NCI-H2196 (cell line): ENCODE measurements at regions not wholly inside any gene's neighbourhood (a gene's known extent, or its start where the extent isn't known, plus 50 kb on each side); places are given as distances from the start of the nearest gene placed in this dataset.

ENCODE experiments used
- DNase-seq: peaks from one replicate; lab custom pipeline; 2025; ENCODE audit not compliant: unreplicated experiment; lab: John Stamatoyannopoulos, UW

DNA sequence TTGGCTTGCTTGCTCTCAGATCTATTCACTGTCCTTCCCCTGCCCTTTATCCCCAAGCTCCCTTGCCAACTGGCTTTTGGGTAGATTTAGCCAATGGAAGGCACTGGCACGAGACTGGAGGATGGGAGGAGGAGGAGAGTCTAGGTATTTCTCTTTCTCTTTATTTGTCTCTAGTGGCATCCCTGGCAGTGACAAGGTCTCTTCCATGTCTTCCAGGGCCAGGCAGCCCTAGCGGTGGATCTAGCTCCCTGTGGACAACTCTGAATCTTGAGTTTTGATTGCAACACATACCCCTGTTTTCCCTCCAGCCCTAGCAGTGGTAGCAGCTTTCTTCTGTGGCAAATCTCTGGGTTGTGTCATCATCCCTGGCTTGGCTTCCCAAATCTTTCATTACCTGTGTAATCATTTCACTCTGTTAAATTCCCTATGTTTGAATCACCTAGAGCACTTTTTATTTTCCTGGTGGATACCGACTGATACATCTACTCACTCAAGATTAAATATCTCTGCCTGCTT is 171.1 kb upstream of the IRX6 start:
- DNase-seq: no peak

GRCh38 chr16:55154262-55154661 is 169.7 kb upstream of the IRX6 start:
- no peak for DNase-seq

DNA sequence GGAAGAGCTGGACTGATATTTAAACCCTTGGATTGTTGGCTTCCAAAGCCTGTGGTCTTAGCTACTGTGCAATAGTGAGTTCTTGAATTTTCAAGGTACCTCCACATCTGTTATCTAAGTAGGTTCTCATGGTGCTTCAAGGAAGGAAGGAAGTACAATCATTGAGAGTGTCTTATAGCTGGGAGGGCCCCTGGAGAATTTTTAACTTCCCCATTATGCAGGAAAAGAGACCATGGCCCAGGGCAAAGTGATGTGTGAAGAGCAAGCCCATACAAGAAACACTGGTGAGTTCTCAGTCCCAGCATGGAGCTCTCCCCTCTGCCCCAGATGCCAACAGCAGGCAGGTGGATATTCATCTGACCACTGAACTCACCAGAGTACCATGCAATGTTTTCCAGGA is 169.0 kb upstream of the IRX6 start:
- no peak for DNase-seq

- DNase-seq: no peak
Observed at GRCh38 chr16:55155815-55156214, 168.2 kb upstream of the IRX6 start.

- no peak for DNase-seq
Observed at GRCh38 chr16:55169780-55170179, 154.2 kb upstream of the IRX6 start.

- DNase-seq: no peak
Observed at GRCh38 chr16:55171241-55171640, 152.8 kb upstream of the IRX6 start.

DNA sequence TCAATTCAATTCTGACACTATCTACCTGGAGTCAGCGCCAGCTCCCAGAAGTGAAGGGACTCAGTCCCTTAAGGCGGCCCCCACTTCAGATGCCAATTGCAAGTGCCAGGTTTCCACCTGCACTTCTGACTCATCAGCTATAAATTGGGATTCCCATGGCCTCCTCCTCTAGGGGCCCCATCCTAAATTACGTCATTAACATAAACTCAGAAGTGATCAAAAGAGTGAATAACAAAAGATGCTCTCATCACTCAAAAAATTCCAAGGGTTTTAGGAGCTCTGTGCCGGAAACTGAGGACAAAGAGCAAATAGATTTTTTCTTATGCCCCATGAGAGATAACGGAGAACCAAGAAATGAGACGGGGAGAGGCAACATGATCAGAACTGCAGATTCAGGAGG is 148.6 kb upstream of the IRX6 start:
- no peak for DNase-seq

DNA sequence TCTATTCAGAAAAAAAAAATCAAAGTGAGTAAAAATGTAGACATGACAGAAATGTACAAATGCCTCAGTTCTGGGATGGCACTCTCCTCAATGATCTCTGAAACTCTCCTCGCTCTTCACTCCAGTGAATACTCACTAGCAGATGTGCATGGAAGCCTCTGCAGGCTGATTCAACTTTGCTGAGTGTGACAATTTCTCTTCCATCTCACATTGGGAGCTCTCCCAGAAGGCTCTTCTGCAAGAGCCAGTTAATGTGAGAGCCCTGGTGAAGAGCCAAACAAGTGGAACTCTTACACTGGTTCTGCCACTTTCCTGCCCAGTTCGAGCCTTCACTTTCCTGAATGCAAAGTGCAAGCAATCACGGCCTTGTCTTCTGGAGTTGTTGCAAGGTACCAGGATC is 147.1 kb upstream of the IRX6 start:
- no peak for DNase-seq

- no peak for DNase-seq
Observed at GRCh38 chr16:55179411-55179810, 144.6 kb upstream of the IRX6 start.

GRCh38 chr16:55179852-55180585 is 144.0 kb upstream of the IRX6 start:
- DNase-seq: no peak

DNA sequence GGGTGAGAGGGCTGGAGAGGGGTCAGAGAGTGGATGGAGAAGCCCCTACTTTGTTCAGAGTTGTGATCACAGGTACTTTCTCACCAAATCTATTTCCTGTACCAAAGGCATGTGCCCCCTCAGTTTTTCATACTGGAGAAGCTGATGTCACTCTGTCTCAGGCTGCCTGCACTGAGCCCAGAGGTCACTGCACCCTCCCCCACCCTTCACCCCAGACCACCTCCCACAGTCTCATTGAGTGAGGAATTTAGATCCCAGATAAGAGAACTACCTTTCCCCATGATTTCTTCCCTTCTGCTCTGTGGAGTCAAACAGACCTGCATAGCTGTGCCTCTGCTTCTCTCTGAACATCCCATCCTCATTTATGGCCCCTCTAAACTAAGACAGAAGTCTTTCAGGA is 140.0 kb upstream of the IRX6 start:
- DNase-seq: no peak

DNA sequence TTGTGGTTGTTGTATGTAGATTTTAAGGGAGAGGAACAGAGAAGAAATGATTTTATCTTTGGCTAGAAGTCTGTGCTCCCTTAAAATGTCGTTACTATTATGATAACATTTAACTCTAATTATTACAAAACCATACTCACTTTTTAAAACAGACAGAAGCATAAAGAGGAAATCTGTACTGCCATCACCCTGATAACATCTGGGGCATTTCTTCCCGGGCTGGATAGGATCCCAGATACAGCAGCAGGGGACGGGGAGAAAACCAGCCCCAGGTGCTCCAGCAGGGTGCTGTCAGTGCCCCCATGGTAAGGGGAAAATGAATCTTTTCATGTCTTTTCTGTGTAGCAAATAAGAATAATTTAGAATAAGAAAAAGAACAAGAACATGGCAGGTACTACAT is 139.4 kb upstream of the IRX6 start:
- DNase-seq: no peak

GRCh38 chr16:55189224-55189623 is 134.8 kb upstream of the IRX6 start:
- DNase-seq: no peak

- no peak for DNase-seq
Observed at GRCh38 chr16:55189682-55190636, 134.0 kb upstream of the IRX6 start.

DNA sequence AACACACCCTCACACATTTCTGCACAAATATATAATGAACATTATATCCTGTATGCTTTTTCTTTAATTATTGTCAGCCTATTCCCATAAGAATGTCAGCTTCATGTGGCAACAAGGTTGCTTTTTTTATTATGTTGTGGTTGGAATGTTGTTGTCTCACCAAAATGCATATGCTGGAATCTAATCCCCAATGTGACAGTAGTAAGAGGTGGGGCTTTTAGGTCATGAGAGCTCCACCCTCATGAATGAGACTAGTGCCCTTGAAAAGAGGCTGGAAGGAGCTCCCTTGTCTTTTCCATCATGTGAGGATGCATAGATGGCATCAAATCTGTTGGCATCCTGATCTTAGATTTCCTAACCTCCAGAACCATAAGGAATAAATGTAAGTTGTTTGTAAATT is 131.3 kb upstream of the IRX6 start:
- no peak for DNase-seq

DNA sequence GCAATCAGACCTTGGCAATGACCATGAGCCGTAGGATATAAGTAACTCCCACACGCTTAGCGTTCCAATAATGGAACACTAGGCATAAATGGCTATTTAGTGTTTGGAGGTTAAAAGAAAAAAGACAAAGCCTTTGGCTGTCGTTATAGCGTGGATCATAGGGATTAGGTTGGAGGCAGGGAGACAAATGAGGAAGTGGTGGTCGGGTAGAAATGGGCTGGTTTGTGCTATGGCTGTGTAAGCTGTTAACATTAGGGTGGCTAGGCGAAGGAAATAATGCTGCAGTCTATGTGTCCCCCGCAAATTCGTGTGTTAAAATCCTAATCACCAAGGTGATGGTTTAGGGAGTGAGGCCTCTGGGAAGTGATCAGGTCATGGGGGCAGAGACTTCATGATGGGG is 120.4 kb upstream of the IRX6 start:
- no peak for DNase-seq

- no peak for DNase-seq
Observed at GRCh38 chr16:55204069-55204468, 119.9 kb upstream of the IRX6 start.

DNA sequence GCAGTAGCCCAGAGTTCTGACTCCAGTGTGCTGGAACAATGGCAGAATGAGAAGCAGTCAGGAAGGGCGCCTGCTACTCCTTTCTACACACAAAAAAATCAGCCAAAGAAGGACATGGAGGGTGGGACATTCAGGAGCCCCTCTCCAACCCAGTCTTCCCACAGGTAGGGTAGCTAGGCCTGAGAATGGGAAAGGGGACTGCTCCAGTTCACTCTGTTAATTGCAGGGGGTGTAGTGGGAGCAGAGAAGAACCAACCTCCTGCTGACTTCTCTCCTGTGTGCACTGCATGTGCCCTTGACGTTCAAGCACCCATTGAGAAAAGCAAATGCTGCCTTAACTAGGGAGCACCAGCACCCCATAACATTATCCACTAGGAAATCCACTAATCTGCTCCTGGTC is 119.1 kb upstream of the IRX6 start:
- no peak for DNase-seq

GRCh38 chr16:55207693-55208428 is 116.1 kb upstream of the IRX6 start:
- no peak for DNase-seq

DNA sequence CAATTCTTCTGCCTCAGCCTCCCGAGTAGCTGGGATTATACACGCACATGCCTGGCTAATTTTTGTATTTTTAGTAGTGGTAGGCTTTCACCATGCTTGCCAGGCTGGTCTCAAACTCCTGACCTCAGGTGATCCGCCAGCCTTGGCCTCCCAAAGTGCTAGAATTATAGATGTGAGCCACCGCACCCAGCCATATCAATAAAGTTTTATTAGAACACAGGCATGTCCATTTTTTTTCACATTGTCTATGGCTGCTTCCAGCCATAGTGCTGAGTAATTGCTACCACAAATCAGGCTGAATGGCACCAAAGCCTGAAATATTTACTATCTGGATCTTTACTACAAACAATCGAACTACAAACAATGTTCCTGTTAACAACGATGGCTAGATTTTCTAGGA is 114.4 kb upstream of the IRX6 start:
- DNase-seq: no peak

DNA sequence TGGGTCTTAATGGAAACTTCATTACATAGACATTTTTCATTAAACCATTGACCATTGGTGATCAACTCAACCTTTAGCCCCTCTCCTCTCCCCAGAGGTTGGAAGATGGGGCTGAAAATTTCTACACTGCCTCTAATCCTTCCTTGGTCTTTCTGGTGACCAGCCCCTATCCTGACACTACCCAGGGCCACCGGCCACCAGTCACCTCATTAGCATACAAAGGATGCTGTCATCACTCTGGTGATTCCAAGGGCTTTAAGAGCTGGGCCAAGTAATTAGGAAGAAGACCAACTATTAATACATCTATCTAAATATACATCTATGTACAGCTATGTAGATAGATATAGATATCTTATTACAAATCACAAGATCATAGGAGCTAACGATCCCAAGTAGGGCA is 111.2 kb upstream of the IRX6 start:
- no peak for DNase-seq
